GF-D8 (cell line): ENCODE measurements at regions not wholly inside any gene's neighbourhood (a gene's known extent, or its start where the extent isn't known, plus 50 kb on each side); places are given as distances from the start of the nearest gene placed in this dataset.
"Not testable (repeated sequence)": the region's sequence is repeated elsewhere in the genome, so short reads cannot be mapped to it uniquely, and the experiment has no call there.

Source experiments
- DNase-seq: peaks from one replicate; lab custom pipeline; 2025; lab: John Stamatoyannopoulos, UW

DNA sequence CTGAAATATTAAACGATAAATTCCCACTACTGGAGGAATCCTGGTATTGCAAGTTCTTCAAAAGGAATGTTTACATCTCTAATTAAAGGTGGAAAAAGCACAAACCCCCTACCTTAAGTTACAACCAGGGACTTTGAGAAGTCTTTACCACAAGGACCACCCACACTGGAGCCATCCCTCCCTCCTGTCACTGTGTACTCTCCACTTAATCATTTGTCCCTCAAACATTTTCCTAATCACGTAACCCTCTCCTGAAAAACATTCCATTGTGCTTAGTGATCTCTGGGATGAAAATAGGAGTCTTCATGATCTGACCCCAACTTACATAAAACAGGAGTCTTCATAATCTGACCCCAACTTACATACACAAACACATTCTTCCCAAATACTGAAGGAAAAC, 85.7 kb downstream of the SUCLG1 start:
- DNase-seq: no peak

DNA sequence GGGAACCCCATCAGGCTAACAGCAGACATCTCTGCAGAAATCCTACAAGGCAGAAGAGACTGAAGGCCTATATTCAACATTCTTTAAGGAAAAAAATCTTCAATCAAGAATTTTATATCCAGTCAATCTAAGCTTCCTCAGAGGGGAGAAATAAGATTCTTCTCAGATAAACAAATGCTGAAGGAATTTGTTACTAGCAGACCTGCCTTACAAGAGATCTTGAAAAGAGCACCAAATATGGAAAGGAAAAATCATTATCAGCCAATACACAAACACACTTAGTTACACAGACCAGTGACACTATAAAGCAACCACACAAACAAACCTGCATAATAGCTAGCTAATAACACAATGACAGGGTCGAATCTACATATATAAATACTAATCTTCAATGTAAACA, 96.5 kb downstream of the SUCLG1 start:
- DNase-seq: no peak

DNA sequence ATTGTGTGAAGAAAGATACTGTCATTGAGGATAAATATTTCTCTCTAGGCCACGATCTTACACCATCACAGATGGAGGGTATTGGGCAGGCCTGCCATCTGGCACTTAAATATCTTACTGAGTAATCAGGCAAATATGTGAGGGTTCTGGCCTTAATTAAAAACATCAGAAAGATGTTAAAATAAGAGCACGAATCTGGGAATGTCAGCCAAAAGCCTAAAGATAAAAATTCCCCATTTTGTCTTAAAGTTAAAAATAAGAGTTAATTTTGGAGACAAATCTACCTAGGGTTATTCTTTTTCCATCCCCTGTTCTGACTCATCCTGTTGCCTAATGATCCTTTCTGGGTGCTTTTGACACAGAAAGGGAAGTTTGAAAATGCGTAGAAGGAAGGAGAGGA, 121.0 kb downstream of the SUCLG1 start:
- no peak for DNase-seq

DNA sequence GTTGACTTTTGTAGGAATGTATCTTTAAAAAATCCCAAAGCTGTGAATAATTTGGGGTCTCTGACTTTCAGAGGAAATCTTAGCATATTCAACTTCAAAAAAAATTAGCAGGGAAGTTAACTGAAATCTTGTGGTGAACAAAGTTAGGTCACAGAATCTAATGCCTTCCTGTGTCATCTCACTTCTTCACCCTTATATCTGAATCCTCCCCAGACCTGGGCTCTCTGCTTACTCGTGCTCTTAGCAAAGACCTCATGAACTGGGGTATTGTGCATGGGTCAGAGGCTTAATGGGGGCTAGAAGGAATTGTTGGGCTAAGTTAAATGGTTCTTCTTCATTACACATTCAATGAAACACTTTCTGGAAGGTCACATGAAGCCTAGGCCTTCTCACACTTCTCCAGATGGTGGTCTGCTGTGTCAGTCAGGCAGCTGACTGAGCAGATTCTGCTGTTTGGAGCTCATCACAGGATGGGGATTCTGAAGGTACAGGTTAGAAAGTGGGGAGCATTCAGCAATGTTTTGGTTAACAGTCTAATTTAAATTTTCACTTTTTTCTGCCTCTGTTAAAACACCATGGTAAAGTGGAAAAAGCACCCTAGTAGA, 131.3 kb downstream of the SUCLG1 start:
- no peak for DNase-seq

DNA sequence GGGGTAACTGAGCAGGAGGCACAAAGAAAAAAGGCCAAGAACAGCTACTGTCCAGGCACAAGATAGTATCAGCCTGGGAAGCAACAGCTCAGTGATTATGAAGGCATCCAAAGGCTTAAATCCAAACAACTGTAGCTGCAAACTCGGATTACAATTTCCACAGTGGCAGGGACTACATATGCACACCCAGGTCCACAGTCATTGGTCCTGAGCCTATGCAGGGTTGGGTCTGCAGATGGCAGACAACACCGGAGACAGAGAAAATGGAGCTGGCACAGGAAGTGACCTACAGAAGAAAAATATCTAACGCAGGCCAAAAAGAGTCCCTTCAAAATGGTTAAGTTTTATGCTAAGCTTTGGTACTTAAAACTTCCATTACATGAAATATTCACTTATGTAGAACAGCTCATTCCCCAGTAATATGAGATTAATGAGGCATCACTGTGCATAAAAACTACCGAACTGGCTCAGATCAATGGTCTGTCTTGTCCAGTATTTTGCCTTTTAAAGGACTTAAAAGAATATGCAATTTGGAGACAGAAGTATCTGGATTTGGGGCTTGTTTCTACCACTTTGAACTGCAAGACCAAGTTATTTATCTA, 132.1 kb downstream of the SUCLG1 start:
- no peak for DNase-seq

DNA sequence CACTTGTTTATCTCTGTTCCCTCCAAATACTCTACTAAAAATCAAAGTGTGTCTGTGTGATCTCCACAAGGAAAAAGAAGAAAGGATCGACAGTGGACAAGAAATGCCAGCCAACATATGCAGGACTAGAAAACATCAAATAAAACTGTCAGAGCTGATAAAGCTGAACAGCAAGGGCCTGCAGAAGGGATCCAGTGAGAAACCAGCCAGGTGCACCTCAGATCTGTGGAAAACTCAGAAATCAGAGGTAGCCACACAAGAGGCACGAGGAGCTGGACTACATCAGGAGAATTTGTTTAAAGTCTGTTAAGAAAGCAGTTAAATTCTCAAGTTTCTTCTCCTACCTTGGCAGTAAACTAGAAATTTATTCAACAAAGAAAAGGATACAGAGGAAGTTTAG, 135.2 kb downstream of the SUCLG1 start:
- no peak for DNase-seq

DNA sequence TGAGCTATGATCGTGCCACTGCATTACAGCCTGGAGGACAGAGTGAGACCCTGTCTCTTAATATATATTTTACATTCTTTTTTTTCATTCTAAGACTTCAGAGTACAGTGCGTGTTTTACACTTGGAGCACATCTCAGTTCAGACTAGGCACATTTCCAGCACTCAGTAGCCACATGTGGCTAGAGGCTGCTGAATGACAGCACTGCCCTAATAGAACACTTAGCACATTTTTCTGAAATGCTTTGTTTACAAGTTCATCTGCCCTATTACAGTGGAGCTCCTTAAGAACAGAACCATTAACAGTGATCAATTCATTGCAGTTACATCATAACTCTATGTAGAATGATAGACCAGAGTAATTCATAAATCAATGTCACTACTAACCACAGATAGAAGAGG, 138.1 kb downstream of the SUCLG1 start:
- DNase-seq: no peak

DNA sequence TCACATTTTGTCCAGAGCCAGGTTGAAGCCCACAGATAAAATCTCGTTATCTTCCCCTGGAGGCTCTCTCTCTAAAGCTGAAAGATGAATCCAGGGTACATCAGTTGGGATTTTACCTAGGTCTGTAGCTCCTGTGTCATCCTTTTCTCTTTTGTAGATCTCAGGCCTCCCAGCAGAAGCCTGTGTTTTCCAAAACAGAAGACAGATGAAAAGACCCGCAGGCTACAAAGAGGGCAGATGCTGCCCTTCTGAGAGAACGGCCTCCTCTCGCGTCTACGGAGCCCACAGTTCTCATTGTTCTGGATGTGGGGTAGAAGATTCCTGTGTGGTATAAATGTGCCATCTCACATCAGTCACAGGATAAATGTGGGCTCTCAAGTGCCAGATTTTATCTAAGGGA, 139.5 kb downstream of the SUCLG1 start:
- DNase-seq: no peak

DNA sequence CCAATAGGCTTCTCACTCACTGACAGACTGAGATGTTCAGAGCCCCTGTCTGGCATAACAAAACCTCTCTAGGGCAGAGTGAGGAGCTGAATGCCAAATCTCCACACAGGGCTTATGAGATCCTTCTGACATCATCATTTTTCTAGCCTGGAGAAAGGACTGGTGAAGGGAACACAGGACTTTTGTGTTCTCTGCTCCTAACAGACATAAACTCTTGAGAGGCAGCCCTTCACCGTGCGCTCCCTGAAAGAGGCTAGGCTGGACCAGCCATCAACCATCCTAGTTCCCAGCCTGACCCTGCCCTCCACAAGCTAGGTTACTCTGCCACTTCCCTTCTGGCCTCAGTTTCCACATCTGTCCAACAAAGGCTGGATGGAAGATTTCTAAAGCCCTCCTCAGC, 141.9 kb downstream of the SUCLG1 start:
- no peak for DNase-seq

DNA sequence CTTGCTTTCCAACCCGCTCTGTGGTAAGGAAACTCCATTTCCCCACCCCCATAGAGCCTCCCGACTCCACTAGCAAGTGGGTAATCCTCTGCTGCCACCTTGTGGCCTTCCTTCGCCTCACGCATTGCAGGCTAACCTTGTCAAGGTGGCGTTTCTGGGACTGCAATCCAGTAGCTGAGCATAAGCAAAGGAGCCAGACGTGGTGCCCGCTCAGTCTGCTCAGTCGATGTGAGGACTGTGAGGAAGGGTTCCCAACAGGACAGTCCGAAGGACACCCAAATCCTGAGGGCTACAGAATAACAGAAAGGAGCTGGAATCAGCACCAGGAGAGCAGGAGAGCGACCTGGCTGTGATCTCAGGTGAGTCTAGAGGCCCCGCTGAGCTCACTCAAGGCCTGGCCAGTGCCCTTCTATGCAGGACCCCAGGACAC, 144.2 kb downstream of the SUCLG1 start:
- no peak for DNase-seq

DNA sequence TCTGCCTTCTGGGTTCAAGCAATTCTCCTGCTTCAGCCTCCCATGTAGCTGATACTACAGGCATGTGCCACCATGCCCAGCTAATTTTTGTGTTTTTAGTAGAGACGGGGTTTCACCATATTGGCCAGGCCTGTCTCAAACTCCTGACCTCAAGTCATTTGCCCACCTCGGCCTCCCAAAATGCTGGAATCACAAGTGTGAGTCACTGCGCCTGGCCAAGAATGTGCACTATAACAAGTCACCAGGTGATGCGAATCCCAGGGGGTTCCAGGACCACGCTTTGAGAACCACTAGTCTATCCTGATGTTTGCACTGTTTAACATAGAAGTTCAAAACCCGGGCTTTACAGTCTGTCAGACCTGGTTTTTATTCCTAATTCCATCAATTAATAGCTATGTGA, 144.8 kb downstream of the SUCLG1 start:
- DNase-seq: no peak

DNA sequence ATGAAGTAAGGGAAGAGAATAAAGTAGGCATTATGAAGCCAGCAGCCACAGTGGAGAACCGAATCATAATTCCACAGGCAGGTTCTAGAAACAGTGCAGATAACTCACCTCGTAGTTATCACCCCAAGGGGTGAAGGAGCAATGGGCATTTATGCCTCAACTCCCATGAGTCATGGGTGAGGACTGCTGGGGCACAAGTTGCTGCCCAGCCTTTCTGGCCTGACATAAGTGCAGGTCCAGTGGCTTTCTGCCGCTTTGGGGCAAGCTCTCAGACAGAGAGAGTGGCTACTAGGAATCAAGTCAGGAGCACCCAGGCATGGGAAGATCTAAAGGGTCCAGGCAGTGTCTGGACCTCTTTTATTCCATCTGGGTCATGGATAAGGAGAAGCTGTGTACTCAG, 149.8 kb downstream of the SUCLG1 start:
- DNase-seq: no peak

DNA sequence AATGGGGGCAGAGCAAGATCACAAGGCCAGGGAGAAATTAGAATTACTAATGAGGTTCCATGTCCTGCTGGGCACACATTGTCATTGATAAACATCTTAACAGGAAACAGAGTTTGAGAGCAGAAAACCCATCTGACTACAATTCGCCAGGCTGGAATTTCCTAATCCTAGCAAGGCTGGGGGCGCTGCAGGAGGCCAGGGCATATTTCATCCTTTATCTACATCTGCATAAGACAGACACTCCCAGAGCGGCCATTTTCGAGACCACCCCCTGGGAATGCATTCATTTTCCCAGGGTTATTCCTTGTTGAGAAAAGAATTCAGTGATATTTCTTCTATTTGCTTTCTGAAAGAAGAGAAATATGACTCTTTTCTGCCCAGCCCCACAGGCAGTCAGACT, 152.7 kb downstream of the SUCLG1 start:
- no peak for DNase-seq

DNA sequence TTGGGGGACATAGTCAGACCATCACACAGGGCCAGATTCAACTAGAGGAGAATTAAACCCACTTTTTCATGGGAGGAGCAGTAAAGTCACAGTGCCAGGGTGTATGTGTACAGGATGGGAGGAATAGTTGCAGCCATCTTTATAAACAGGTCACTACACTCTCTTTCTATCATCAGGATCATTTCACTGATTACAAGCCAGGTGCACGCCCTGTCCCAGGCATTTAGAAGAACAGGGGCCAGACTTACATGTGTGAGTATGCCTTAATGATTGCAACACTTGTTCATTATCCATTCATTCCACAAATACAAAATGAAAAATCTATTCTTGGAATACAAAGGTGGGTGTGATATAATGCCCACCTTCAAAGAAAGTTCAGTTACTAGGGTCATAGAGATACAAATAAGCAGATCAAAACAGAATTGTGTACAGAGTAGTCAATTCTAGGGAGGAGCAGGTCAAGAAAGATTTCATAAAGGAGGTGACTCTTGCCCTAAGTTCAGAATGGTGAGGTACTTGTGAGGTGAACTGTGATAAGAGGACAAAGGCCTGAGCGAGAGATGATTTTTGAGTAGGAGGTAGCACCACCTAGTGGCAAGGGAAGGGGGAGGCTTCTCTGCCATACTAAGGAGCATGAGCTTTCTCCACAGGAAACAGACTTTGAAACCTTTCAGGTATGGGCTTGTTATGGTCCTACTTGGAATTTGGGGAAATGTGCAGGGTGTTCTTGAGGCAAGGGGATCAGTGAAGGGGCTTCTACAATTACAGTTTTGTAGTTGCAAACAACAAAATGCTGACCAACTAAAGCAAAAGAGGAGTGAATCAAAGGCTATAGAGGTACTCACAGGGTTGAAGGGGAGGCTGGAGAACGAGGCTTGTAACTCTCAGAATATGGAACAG, 156.3 kb downstream of the SUCLG1 start:
- DNase-seq: peak; percentile 14

DNA sequence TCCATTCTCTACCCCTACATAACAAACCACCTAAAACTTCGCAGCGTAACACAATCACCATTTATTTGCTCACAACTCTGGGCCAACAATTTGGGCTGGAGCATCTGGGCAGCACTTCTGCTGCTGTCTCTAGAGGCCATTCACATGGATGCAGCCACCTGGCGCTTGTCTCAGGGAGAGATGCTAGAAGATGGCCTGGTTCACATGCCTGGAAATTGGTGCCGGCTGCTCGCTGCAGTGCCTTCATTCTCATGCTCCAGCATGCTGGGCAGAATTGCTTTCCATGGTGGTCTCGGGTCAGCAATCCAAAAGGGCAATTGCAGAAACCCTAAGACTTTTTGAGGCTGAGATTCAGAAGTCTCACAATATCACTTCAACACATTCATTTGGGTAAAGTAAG, 157.4 kb downstream of the SUCLG1 start:
- no peak for DNase-seq

DNA sequence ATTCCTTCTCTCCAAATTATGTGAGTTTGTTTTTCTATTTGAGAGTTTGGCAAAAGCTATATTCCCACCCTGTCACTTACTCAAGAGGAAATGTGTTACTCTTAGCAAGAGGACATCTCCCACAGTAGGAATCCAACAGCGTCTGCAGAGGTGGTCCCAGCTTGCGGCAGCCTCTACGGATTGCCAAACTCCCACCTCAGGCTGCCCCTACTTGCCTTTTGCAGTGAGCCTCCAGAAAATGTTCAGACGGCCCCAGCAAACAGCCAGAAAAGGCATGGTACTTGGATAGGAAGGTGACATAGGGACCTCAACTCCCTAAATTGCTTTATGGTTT, 158.4 kb downstream of the SUCLG1 start:
- no peak for DNase-seq

DNA sequence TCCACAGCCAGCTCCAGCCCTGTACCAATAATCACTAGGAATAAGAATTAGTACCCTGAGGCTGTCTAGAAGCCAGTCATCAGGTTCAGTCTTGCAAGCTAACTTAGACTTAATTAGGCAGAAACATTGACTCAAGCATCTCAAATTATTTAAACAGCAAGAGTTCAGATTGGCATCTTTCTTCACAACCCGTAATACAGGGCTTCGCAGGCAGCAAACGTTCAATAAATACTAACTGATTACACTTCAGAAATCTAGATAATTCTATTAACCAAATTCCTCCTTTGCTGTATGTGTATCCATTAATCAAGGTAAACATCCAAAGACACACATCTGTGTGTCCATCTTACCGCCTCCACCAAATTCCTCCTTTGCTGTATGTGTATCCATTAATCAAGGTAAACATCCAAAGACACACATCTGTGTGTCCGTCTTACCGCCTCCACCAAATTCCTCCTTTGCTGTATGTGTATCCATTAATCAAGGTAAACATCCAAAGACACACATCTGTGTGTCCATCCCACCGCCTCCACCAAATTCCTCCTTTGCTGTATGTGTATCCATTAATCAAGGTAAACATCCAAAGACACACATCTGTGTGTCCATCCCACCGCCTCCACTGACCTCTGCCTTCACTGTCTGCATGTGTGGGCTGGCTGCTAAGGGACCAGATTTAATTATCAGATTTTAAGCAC, 158.9 kb downstream of the SUCLG1 start:
- DNase-seq: not testable (repeated sequence)

DNA sequence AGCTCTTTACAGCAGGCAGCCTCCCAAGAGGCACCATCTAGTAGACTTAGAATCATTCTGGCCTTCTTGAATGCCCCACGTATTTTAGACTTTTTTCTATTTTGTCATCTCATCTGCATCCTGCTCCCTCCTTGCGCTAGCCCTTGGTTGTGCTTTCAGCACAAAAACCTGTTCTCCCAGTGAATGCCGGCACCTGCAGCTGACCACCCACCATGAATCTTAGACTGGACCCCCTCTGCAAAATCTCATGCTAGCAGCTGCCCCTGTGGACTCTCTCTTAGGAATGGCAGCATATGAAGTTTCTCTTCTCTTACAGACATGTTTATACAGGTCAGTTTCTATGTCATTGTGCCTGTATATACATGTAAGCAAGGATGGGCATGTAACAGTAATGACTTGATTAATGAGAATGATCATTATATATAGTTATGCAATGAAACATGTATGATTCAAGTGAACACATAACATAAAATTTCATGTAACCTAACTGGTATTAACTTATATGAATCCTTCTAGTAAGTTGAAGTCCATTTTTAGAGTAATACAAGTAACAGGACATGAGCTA, 159.8 kb downstream of the SUCLG1 start:
- DNase-seq: no peak

DNA sequence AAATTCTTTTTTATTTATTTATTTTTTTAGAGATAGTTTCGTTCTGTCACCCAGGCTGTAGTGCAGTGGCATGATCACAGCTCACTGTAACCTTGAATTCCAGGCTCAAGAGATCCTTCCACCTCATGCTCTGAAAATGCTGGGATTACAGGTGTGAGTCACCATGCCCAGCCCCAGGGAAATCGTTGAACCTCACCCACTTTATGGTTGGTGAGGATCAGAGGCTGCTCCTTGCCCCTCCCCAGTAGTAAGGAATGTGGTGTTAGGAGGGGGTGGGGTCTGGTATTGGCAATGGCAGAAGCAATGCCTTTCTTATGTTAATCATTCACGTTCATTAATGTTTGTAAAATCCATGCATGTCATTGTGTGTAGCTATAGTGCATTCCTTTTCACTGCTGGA, 161.9 kb downstream of the SUCLG1 start:
- no peak for DNase-seq

DNA sequence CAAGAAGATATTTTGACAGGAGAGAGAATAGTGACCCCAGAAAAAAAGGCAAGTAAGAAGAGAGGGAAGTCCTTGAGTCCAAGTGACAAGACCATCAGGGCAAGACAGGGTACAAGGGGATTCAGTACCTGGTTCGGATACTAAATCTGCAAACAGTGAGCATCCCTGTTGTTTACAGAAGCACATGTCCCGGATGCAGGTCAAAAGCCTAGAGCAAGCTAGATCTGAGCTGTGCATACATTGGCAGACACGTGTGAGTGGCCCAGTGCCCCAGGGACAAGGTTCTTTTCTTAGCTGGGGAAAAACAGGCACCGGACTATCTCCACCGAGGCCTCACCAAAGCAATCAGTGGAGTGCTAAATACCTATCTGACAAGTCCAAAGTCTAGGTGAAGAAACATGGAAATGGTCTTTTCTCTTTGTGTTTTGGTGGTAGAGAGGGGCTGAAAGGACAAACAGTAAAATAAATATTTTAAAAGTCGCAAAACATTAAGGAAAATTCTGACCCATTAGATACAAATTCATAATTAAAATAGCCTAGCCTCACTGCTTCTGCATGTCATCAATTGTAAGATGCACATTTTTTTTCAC, 165.2 kb downstream of the SUCLG1 start:
- no peak for DNase-seq

DNA sequence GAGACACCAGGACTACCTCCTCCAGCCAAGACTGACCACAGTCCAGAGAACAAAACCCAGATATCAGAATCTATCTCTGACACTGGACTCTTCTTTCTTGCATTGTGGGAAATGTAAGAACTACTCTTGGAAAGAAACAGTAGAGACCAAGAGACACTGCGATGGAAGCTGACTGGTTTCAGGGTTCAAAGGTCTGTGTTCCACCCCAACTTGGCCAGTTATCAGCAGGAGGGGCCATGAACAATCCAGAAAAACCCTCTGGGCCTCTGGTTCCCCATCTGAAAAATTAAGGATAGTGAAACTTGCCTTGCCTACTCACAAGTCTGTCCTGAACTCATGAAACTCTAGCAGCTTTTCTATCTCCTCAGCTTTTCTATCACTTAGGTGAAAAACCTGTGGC, 166.5 kb downstream of the SUCLG1 start:
- no peak for DNase-seq

DNA sequence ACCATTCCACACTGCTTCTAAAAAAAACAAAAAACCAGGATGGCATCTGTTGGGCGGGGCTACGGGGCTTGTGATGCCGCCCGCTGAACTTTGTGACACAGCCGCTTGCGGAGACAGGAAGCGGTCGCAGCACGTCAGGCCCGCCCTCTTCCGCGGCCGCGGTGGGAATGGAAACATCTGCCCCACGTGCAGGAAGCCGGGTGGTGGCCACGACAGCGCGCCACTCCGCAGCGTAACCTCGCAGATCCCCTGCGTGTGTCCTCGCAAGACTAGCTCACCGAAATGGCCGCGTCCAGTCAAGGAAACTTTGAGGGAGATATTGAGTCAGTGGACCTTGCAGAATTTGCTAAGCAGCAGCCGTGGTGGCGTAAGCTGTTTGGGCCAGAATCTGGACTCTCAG, 168.5 kb downstream of the SUCLG1 start:
- DNase-seq: no peak
